ENCODE measurements at regions not wholly inside any gene's neighbourhood (a gene's known extent, or its start where the extent isn't known, plus 50 kb on each side); places are given as distances from the start of the nearest gene placed in this dataset.

- no peak for TF ChIP-seq CTCF (IDR thresholded peaks at IDR 0.05)
- TF ChIP-seq POLR2A (IDR thresholded peaks at IDR 0.05), result no peak
Measured at GRCh38 chr18:4858379-4859127, 338.5 kb downstream of the AKAIN1 start.
